Lower leg skin (tissue), 3 donors: ENCODE measurements at regions not wholly inside any gene's neighbourhood (a gene's known extent, or its start where the extent isn't known, plus 50 kb on each side); places are given as distances from the start of the nearest gene placed in this dataset.

Source experiments
- POLR2A ChIP-seq, 2 donors: fragments of 450-650 bp; IDR thresholded peaks; one replicate each; pipeline ENCODE4 v1.6.1; 2016 to 2017; ENCODE audit warnings: antibody characterized with exemption in 2 of 2, mild to moderate bottlenecking in 1 of 2, moderate library complexity in 1 of 2
- TF ChIP-seq, protein P1 (sequence below), 3 donors: fragments of 450-650 bp; IDR thresholded peaks; one replicate each; pipeline ENCODE4 v1.5.1; 2016; ENCODE audit warnings: antibody characterized with exemption in 3 of 3, mild to moderate bottlenecking in 3 of 3, moderate library complexity in 2 of 3

DNA sequence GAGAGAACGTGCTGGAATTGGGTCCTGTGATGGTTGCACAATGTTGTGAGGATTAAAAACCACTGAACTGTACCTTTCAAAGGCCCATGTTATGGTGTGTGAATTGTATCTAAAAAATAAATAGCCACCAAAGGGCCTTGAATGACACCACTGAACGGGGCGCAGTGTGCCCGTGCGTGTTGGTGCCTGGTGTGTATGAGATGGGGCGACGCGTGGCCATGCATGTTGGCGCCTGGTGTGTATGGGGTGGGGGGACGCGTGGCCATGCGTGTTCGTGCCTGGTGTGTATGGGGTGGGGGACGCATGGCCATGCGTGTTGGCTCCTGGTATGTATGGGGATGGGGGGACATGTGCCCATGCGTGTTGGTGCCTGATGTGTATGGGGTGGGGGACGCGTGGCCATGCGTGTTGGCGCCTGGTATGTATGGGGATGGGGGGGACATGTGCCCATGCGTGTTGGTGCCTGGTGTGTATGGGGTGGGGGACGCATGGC is 66.6 kb upstream of the HELT start:
- TF ChIP-seq, protein P1, sequence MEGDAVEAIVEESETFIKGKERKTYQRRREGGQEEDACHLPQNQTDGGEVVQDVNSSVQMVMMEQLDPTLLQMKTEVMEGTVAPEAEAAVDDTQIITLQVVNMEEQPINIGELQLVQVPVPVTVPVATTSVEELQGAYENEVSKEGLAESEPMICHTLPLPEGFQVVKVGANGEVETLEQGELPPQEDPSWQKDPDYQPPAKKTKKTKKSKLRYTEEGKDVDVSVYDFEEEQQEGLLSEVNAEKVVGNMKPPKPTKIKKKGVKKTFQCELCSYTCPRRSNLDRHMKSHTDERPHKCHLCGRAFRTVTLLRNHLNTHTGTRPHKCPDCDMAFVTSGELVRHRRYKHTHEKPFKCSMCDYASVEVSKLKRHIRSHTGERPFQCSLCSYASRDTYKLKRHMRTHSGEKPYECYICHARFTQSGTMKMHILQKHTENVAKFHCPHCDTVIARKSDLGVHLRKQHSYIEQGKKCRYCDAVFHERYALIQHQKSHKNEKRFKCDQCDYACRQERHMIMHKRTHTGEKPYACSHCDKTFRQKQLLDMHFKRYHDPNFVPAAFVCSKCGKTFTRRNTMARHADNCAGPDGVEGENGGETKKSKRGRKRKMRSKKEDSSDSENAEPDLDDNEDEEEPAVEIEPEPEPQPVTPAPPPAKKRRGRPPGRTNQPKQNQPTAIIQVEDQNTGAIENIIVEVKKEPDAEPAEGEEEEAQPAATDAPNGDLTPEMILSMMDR (IDR thresholded peaks at IDR 0.05), result no peak
- TF ChIP-seq POLR2A (IDR thresholded peaks at IDR 0.05), result no peak
